A172 (cell line): ENCODE measurements at regions not wholly inside any gene's neighbourhood (a gene's known extent, or its start where the extent isn't known, plus 50 kb on each side); places are given as distances from the start of the nearest gene placed in this dataset.
A peak's percentile ranks its signal among the peaks of the same experiment; 100 is the strongest.
"Not testable (repeated sequence)": the region's sequence is repeated elsewhere in the genome, so short reads cannot be mapped to it uniquely, and the experiment has no call there.

ENCODE experiments used
- DNase-seq: peaks from one replicate; pipeline ENCODE4 v3.0.0-alpha.2; 2015; ENCODE audit warnings: low spot score

DNA sequence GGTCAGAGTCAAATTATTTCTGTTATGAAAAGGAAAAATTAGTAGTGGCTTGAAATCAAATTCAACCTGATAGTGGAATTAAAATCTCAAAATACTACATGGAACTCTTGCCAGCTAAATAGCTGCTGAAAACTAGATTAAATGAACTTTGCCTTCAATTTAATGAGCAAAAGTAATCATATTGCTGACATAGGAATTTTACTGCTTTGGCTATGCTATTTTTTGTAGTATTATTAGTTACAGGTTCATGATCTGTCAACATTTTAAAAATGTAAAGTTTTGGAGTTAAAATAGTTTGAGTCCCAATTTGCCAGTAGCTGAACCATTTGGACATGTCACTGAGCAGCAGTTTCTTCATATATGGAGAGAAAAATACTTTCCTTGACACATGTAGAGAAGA is 81.4 kb downstream of the RERGL start:
- no peak for DNase-seq

DNA sequence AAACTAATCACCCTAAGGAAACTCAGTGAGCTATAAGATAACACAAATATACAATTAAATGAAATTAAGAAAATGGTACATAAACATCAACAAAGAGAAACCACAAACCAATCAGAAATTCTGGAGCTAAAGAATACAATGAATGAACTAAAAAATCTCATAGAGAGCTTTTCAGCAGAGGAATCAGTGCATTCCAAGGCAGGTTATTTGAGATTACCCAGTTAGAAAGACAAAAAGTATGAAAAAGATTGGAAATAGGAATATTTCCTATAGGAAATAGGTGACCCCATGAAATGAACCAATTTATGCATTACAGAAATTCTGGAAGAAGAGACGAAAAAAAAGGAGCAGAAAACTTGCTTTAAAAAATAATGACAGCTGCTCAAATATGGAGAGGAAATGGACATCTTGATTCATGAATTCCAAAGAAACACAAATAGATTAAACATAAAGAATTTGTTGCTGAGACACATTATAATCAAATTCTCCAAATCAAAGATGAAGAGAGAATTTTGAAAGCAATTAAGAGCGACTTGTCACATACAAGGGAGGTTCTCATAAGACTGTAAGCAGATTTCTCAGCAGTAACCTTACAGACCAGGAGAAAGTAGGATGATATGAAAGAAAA is 90.7 kb downstream of the RERGL start:
- no peak for DNase-seq

DNA sequence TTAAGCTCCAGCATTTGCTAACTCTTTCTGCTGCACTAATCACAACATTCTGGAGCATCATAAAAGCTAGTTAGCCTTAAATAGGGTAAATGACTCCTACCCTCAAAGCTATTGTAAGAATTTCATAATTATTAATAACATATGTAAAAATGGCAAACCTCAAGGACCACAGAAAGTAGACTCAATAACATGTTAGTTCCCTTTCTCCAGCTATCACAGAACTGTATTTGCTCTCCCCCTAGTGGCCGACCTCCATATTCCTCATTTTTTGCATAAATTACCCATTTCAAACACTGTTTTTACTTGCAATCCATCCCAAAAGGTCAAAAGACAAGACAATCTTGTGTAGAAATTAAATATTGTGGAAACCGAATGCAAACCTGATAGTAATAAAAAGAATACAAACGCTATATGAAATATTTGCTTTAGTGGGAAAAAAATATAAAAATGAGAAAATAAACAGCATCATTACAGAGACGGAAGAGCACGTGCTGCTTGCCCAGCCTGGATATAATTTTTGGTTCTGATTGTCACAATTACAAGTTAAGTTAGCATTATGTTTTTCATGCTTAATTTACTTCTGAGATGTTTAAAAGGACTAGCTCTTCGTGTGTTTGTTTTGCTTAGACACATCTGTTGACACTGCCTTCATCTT is 97.9 kb downstream of the RERGL start:
- peak; percentile 45 for DNase-seq

DNA sequence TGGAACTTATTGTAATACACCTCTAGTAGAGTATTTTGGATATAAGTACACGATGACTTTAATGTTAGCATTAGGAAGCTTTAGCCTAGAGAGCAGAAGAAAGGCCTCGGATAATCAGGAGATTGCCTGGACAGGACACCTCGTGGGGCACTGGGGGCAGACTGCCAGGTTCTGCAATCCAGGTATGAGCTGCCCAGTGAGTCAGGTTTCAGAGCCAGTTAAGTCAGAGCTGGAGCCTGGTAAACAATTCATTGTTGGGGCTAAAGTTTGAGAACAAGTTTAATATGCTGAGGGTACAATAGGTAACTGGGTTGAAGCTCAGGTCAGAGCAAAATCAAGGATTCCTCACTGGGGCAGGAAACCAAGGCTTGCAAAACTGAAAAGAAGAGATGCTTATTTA is 107.4 kb downstream of the RERGL start:
- DNase-seq: no peak

DNA sequence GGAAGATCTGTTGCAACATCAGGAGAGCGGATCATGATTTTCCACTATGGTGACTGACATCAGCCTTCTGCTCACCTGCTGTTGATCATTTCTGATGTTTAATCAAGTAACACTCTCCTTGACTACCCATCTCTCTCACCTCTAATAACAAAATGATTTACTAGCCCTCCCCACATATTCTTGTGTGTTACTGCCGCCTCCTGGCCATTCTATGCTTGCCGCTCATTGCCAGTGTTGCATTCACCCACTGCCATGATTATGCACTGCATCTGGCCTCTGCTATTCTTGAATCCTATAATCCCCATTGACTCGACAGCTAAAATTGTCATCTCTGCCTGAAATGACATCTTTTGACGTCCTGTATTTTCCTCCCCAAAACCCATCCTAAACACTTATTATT is 113.8 kb downstream of the RERGL start:
- DNase-seq: peak; percentile 13

DNA sequence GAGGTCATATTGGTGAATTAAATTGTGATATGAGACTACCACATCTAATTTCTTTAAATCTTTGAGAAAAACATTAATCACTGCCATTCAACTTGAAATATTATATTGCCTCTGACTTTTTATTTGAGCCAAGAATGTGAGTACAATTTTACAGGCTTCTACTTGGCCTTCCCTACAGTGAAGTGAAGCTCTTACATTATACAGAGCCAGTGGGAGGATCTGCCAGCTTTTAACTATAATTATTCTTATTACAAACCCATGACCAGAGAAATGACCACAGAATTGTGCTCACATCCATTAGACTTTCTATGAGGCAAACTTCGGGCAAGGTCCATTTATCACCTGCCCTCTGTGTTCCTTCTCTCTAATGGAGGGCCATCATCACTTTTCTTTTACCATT is 114.2 kb downstream of the RERGL start:
- DNase-seq: no peak

DNA sequence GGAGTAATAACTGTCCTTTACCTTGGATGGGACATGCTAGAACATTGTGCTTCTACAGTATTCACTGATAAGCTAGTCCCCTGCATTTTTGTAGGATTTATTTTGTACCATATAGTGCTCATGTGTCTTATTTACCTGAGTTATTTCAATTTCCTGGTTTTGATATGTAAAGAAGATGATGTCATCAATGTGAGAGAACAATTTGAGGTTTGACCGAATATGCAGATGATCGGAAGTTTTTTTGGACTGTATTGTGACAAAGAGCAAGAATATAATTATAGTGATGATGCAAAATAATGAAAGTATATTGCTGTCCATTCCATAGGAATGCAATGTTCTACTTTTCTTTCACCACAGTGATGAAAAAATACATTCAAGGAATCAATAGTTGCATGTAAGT is 114.8 kb downstream of the RERGL start:
- DNase-seq: no peak

DNA sequence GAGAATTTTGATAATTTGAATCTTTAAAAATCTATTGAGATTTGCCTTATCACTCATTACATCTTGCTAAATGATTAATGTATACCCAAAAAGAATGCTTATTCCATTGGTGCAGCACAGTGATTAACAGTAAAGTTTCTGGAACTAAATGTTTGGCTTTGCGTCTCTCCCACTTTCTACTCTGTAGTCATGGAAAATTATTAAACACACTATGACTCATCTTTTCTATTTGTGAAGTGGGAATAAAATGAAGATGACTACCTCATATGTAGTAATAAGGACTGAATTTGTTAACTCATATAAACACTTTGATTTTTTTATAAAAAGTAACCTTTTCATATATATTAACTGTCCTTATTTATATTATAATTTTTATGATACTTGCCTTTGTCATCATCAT is 118.1 kb downstream of the RERGL start:
- no peak for DNase-seq

DNA sequence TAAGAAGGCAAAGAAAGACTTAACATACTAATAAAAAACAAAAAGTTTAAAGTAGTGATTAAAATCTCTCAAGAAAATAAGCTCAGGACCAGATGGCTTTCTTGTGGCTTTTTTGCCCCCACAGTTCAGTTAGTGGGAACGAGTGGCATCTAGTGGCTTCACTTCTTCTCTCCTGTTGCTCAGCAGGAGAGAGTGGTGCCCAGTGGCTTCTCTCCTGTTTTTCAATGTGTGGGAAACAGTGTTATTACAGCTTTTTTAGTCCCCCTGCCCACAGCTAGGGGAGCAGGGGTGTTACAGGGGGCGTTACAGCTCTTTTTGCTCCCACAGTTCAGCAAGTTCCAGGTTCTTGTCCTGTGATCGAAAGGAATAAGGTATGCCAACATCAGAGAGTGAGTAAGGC is 135.2 kb downstream of the RERGL start:
- DNase-seq: peak; percentile 6

DNA sequence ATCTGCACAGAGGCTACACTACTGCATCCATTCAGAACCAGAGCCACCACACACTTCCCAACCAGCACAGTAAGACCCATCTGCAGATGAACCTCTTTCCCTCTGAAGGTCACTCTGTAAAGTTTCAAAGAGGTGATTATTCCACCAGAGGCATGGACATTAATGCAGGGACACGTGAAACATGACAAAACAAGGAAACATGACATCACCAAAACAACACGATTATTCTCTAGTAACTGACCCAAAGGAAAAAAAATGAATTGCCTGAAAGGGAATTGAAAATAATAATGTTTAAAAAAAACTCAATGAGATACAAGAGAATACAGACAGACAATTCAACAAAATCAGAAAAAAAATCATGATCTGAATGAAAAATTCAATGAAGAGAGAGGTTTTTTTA is 139.1 kb downstream of the RERGL start:
- no peak for DNase-seq

DNA sequence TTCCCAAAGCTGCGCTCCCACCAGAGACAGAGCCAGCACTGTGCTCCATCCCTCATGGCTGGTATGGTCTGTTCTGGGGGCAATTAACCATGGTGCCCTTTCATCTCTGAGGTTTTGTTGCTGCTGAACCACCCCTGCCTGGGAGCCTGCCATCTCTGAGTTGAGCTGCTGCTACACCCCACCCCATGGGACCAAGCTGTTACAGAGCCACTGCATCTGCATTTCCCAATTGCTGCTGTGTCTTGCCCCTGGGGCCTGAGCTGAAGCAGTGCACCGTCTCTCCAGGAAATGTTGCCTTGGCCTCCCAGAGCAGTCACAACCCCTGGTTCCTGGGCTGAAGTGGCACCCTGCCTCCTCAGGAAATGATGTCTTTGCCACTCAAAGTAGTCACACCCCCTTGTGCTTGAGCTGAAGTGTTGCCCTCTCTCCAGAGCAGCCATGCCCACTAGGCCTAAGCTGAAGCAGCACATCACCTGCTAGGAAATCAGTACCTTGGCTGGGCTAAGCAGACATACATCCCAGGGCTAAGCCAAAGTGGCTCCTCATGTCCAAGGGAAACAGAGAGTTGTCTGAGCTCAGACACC is 140.3 kb downstream of the RERGL start:
- no peak for DNase-seq

DNA sequence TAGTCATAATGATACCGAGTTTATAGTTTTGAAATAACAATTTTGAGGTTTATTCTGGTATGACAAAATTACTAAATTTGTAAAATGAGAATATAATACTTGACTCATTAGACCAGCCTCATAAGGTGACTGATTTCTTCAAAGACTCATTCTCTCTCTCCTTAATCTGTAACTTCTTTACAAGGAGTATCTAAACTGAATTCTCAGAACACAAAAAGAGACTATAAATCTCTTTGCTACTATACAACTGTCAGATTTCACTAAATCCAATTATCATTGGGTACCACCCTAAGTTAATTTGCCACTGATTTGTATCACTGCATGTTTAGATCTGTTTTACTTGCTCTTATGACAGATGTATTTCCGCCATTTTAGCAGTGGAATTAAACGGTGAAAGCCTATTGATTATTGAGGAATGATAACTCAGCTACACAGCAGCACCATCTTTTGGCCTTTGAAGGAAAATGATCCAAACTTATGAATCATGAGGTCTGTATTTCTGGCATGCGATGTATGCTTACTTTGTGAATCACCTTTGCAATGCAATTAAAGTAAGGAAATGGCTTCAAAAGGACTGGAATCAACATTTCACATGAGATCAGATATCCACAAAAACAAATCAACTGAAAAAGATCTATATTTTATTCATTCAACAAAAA is 161.2 kb downstream of the RERGL start:
- peak; percentile 81 for DNase-seq

DNA sequence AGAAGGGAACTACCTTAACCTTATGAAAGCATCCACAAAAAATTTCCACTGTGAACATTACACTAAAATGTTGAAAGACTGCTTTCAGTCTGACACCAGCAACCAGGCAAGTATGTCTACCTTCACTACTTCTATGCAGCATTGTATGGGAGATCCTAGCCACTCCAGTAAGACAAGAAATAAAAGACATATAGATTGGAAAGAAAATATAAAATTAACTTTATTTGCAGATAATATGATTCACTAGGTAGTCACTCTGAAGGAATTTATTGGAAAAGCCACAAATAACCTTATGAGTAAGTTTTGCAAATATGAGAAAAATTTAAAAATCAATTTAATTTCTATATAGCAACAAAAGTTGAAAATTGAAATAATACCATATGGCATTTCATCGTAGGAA is 172.0 kb downstream of the RERGL start:
- DNase-seq: no peak

DNA sequence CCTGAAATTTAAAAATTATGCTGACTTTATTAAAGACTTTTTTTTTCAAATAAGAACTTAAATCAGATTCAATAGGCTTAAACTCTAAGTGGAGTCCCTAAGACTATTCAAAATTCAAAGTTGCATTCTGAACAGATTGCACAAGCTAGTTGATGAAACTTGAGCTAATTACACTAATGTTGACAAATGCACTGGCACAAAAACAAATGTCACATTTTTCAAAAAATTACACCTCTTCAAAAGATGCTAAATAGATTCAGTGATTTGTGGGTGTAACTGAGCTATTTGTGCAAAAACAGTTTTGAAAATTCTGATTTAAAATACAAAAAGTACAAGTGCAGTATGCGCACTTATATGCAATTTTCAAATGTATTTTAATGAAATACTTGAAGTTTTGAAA is 205.4 kb downstream of the RERGL start:
- DNase-seq: no peak

DNA sequence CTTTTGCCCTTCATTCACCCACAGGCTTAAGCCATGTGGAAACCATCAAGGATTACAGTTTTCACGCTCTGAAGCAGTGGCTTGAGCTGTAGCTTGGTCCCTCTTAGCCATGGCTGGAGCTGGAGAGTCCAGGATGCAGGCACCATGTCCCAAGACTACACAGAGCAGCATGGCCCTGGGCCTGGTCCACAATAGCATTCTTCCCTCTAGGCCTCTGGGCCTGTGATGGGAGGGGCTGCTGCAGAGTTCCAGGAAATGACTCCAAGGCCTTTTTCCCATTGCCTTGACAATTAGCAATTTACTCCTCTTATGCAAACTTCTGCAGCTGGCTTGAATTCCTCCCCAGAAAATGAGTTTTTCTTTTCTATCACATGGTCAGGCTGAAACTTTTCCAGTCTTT is 211.3 kb downstream of the RERGL start:
- no peak for DNase-seq

DNA sequence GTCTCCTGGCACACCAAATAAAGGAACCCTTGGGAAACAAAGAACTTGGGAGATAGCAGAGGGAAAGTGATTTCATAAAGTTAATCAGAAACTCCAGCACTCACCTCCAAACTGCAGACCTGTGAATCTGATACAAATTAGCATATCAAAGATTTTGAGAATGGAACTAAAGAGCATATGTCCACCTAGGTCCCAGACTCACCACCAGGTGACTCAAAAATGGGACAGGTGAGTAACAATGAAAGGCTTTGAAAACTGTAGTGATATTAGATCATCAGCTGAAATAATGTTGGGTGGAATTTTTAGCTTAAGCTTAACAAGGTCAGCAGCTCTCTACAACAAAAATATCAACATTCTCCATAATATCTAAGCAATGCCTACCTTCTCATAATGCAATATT is 214.8 kb downstream of the RERGL start:
- DNase-seq: no peak

DNA sequence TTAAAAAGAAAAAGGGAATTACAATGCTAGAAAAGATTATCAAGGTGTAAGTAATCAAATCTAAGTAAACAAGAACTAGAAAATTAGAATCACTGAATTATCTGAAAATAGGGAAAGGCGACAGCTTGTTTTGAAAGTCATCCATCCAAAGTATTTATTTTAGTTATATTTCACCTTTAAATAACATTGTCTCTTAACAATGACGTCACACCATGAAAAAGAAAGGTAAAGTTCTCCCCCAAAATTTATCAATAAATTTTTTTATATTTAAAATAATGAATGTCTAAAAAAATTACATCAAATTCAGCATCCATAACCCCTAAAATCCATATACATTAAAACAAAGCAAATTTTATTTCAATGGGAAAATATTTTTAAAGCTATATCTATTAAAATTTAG is 223.2 kb downstream of the RERGL start:
- no peak for DNase-seq

DNA sequence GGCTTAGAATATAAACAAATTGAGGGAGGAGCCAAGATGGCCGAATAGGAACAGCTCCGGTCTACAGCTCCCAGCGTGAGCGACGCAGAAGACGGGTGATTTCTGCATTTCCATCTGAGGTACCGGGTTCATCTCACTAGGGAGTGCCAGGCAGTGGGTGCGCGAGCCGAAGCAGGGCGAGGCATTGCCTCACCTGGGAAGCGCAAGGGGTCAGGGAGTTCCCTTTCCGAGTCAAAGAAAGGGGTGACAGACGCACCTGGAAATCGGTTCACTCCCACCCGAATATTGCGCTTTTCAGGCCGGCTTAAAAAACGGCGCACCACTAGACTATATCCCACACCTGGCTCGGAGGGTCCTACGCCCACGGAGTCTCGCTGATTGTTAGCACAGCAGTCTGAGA is 234.4 kb downstream of the RERGL start:
- DNase-seq: not testable (repeated sequence)

DNA sequence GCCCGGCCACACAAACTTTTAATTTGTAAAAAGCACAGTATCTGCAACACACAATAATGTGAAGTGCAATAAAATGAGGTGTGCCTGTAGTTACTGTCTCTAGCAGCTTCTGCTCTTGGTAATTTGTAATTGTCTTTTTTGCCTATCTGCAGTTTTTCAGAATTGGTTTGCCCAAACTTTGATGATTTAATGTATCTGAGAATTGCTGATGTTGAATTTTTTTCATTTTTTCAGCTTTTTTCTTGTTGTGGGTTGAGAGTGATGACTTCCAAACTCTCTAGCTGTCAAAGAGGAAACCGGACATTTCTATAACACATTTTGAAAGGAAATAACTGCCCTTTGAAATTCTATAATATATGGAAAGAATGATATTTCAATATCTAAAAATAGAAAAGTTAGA is 236.9 kb downstream of the RERGL start:
- no peak for DNase-seq

DNA sequence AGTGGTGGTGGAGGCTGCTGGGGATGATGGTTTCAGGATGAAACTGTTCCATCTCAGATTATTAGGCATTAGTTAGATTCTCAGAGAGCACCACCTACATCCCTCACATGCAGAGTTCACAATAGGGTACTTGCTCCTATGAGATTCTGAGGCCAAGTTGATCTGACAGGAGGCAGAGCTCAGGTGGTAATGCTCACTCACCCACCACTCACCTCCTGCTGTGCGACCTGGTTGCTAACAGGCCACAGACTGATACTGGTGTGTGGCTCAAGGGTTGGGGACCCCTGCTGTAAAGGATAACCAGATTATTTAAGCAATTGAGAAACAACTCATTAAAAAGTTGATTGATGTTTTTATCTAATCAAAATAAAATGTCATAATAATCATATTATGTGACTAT is 248.5 kb downstream of the RERGL start:
- no peak for DNase-seq

DNA sequence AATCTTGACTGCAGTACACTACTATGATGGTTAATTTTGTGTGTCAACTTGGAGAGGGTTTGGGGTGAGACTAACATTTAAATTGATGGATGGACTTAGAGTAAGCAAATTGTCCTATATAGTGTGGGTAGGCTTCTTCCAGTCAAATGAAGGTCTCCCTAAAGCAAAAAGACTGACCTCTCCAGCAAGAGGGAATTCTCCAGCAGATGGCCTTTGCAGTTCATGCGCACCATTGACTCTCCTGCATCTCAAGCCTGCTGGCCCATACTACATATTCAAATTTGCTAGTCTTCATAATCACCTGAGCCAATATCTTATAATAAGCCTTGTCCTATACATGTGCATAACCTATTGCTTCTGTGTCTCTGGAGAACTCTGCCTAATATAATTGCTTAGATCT is 260.2 kb downstream of the RERGL start:
- no peak for DNase-seq

DNA sequence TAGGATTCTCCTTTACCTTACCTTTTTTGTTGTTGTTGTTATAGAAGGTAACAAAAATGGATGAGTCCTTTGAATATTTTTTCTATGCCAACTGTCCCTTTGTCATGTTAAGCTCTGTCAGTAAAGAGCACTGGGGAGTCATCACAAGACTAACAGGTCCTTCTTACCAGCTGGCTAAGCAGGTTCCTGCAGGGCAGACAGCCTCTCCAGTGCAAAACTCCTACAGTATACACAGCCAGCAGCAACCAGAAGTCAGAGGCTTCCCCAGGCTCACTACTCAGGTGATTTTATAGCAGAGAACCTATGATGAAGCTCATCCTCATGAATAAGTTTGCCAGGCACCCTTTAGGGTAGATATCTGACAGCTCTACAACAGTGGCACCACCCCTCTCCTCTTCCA is 271.1 kb downstream of the RERGL start:
- no peak for DNase-seq

DNA sequence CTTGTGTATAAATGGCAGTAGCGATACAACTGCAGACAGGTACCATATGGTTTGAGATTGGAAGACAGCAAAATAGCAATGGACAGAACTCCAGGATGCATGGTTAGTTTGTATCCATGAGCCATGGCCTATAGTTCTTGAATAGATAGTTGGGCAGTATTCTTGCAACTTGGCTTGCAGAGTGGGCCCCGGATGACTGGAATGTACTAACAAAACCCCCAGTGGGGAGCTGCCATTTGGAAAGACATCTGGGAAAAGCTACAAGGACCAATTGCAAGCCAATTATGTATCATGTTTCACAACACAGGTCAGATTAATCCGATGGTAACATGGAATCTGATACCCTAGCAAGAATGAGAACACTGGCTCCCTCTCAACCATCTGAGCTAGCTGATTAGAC is 279.6 kb downstream of the RERGL start:
- DNase-seq: no peak
